ENCODE measurements at regions not wholly inside any gene's neighbourhood (a gene's known extent, or its start where the extent isn't known, plus 50 kb on each side); places are given as distances from the start of the nearest gene placed in this dataset.

DNA sequence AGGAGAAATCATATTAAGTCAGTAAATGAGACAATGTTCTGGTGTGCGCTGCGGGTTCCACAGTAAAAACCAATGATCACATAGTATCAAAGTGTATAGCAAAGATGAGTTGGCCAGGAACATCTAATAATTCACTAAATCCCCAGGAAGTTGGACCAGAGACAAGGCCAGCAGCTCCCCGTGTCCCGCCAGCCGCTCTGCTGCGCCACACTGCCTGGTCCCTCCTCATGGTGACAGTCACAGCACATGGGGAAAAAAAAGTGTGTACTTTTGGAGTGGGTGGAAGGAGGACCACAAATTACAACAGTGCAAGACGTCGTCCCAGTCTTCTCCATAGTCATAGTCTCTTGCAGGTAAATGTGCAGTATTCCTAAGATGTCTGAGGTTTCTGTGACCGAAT lies 239.0 kb upstream of the RNF32 start:
- CTCF ChIA-PET = no interaction called here
- ATAC-seq (no peak), DNase-seq (no peak)
- no peaks in the 10 kb centered on the region for H3K36me3 Mint-ChIP-seq (ENCODE audit: low read depth)
- intact Hi-C loops (cut with micrococcal nuclease) = no loop called here
- H3K27ac Mint-ChIP-seq = no peak overlapping the region
- H3K27me3 Mint-ChIP-seq = peaks cover 8% of the 10 kb centered on the region
- no peak overlapping the region for H3K4me3 Mint-ChIP-seq
- H3K9me3 Mint-ChIP-seq = no peaks in the 10 kb centered on the region
- TF ChIP-seq, protein P1, sequence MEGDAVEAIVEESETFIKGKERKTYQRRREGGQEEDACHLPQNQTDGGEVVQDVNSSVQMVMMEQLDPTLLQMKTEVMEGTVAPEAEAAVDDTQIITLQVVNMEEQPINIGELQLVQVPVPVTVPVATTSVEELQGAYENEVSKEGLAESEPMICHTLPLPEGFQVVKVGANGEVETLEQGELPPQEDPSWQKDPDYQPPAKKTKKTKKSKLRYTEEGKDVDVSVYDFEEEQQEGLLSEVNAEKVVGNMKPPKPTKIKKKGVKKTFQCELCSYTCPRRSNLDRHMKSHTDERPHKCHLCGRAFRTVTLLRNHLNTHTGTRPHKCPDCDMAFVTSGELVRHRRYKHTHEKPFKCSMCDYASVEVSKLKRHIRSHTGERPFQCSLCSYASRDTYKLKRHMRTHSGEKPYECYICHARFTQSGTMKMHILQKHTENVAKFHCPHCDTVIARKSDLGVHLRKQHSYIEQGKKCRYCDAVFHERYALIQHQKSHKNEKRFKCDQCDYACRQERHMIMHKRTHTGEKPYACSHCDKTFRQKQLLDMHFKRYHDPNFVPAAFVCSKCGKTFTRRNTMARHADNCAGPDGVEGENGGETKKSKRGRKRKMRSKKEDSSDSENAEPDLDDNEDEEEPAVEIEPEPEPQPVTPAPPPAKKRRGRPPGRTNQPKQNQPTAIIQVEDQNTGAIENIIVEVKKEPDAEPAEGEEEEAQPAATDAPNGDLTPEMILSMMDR (IDR thresholded peaks at IDR 0.05) = no peak
- POLR2A ChIA-PET = no interaction called here
- H3K4me1 Mint-ChIP-seq (ENCODE audit: low read depth) = no peaks in the 10 kb centered on the region

DNA sequence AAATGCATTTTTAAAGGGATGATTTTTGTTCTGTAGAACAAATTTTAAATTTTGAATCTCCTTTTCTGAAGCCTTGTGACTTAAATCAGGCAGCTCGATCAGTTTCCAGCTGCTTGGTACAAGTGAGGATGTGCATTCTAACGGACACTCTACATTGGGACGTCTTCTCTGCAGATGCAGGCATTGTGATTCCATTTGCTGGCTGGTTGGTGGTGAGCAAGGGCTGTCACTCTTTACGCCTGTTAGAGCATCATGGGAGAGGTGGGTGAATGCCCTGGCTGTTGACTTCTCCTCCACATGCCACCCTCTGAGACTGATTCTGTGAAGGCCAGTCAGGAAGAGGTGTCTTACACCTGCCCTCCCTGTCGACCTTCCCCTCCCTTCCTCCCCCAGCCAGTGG lies 240.5 kb upstream of the RNF32 start:
- H3K27me3 Mint-ChIP-seq = peaks cover 8% of the 10 kb centered on the region
- intact Hi-C loops (cut with micrococcal nuclease) = no loop called here

DNA sequence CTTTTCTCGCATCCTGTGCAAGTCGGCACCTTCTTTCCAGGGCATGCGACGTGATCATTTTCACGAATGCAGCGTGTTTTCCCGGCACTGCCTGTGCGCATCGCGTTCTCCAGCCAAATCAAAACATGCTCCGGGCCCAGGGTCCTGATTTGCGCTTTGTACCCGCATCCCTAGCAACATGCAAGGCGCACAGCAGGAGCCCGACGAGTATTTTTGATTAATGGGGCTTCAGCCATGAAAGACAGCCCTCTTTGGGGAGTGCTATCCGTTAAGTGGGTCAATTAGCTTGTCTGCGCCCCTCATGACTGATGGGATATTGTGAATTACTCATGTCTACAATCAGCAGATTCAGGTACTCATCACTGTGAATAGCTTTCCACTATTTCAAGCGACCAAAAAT lies 243.3 kb upstream of the RNF32 start:
- Mint-ChIP-seq H3K27ac (no peak overlapping the region), H3K9me3 (no peaks in the 10 kb centered on the region), H3K27me3 (peaks cover 8% of the 10 kb centered on the region), H3K4me3 (no peak overlapping the region), H3K4me1 (ENCODE audit: low read depth) (no peaks in the 10 kb centered on the region), H3K36me3 (ENCODE audit: low read depth) (no peaks in the 10 kb centered on the region)
- ChIA-PET CTCF (no interaction called here), POLR2A (no interaction called here)
- intact Hi-C loops (cut with micrococcal nuclease) = no loop called here
- TF ChIP-seq, protein P1 (IDR thresholded peaks at IDR 0.05) = no peak
- DNase-seq (no peak), ATAC-seq (no peak)

More for the DNA sequence above, 240.5 kb upstream of the RNF32 start:
- no peak for ATAC-seq
- Mint-ChIP-seq H3K27ac (no peak overlapping the region), H3K36me3 (ENCODE audit: low read depth) (no peaks in the 10 kb centered on the region), H3K4me3 (no peak overlapping the region), H3K9me3 (no peaks in the 10 kb centered on the region), H3K4me1 (ENCODE audit: low read depth) (no peaks in the 10 kb centered on the region)
- TF ChIP-seq, protein P1 (IDR thresholded peaks at IDR 0.05) = no peak
- POLR2A ChIA-PET = no interaction called here
- DNase-seq = no peak
- CTCF ChIA-PET = no interaction called here

DNA sequence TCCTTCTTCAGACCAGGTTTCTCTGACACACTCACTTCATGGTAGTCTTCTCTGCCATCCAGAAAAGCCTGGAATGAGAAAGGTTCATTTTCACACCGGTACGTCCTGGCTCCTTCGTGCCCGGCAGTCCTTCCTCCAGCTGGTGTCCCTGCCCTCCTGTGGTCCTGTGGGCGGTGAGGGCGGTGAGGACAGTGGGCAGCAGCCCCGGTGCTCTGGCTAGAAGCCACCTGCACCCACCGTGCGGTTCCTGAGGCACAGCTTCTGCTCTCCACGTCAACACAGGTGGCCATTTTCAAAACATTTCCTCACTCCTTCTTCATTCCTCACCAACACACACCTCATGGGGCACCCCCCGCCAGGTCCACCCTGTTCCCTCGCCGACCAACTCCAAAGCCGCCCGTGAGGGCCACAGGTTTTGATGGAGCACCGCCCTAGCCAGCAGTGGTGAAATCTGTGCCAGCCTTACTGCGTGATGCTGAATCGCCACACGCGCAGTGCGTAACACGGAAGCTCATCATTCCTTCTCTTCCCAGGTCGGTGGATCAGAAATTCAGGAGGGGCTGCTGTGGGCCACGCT lies 251.4 kb upstream of the RNF32 start:
- no peak for ATAC-seq
- no peak overlapping the region for H3K27ac Mint-ChIP-seq
- POLR2A ChIA-PET = no interaction called here
- intact Hi-C loops (cut with micrococcal nuclease) = no loop called here
- no peaks in the 10 kb centered on the region for H3K36me3 Mint-ChIP-seq (ENCODE audit: low read depth)
- CTCF ChIA-PET = no interaction called here
- TF ChIP-seq, protein P1 (IDR thresholded peaks at IDR 0.05) = no peak
- no peaks in the 10 kb centered on the region for H3K4me1 Mint-ChIP-seq (ENCODE audit: low read depth)
- no peak for DNase-seq
- H3K9me3 Mint-ChIP-seq = no peaks in the 10 kb centered on the region
- no peak overlapping the region for H3K4me3 Mint-ChIP-seq
- H3K27me3 Mint-ChIP-seq = peaks cover 2% of the 10 kb centered on the region

DNA sequence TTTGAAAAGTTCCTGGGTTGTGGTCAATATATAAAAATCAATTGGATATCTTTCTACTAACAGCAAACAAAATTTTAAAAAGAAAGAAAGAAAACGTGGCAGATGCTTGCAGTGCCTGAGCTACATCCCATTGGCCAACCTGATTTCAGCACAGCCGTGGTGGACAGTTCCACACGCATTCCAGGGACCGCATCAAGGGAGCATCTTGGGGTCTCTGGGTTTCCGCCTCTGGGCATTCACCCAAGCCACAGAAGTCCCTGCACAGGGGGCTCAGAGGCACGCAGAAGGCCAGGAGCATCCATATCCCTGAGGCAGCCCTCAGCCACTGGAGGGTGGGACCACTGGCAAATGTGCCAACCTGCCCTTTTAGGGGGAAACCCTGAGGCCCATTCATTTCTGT lies 254.5 kb upstream of the RNF32 start:
- intact Hi-C loops (cut with micrococcal nuclease) = no loop called here
- no peak overlapping the region for H3K4me3 Mint-ChIP-seq
- ATAC-seq = no peak
- CTCF ChIA-PET = no interaction called here
- no peaks in the 10 kb centered on the region for H3K36me3 Mint-ChIP-seq (ENCODE audit: low read depth)
- TF ChIP-seq, protein P1 (IDR thresholded peaks at IDR 0.05) = no peak
- H3K9me3 Mint-ChIP-seq = no peaks in the 10 kb centered on the region
- POLR2A ChIA-PET = no interaction called here
- no peak overlapping the region for H3K27ac Mint-ChIP-seq
- peaks cover 2% of the 10 kb centered on the region for H3K27me3 Mint-ChIP-seq
- no peak for DNase-seq
- no peaks in the 10 kb centered on the region for H3K4me1 Mint-ChIP-seq (ENCODE audit: low read depth)
